ENCODE measurements at regions not wholly inside any gene's neighbourhood (a gene's known extent, or its start where the extent isn't known, plus 50 kb on each side); places are given as distances from the start of the nearest gene placed in this dataset.

GRCh38 chr16:5556158-5556810 is 458.7 kb upstream of the EEF2KMT start:
- no peak overlapping the region for H3K27ac ChIP-seq (ENCODE audit: insufficient read depth, low read length)
- no peak overlapping the region for H4K8ac ChIP-seq (ENCODE audit: low read depth in 2 of 2, low read length in 2 of 2)
- no peak overlapping the region for H3K4me3 ChIP-seq (ENCODE audit: insufficient read depth, low read depth, low read length)
- no peak overlapping the region for H3K4me2 ChIP-seq (ENCODE audit: low read depth, low read length)
- CTCF ChIA-PET, result no interaction called here
- H3K79me1 ChIP-seq (ENCODE audit: low read depth in 1 of 2, low read length in 2 of 2), result no peaks in the 10 kb centered on the region
- no peak overlapping the region for H3K4ac ChIP-seq (ENCODE audit: low read depth, low read length)
- H2AFZ ChIP-seq (replicated peaks; ENCODE audit: low read length, poor library complexity), result no peak overlapping the region
- H3K9ac ChIP-seq (ENCODE audit: low read depth, low read length), result no peak overlapping the region
- H2AK9ac ChIP-seq (replicated peaks; ENCODE audit: low read depth, low read length, poor library complexity), result no peak overlapping the region
- no peak overlapping the region for H3K23ac ChIP-seq (ENCODE audit: low read depth, low read length)
- H2BK15ac ChIP-seq (ENCODE audit: low read depth, low read length), result no peak overlapping the region
- ATAC-seq (ENCODE audit: low read depth) (no peak), DNase-seq (no peak)
- no peaks in the 10 kb centered on the region for H3K27me3 ChIP-seq (ENCODE audit: control insufficient read depth, insufficient read depth, low read length)
- H3K18ac ChIP-seq (ENCODE audit: low read depth, low read length), result no peak overlapping the region
- WGBS, 2 experiments (ENCODE audit: extremely low coverage in 2 of 2, insufficient read length in 1 of 2), result no CpG with 5 or more reads among the region's 13 CpGs
- no peak overlapping the region for H4K91ac ChIP-seq (ENCODE audit: insufficient read depth, low read depth, low read length)
- H3K9me1 ChIP-seq (ENCODE audit: insufficient read depth, low read length), result no peaks in the 10 kb centered on the region
- H3K56ac ChIP-seq (ENCODE audit: extremely low read depth, insufficient read depth, low read length), result no peak overlapping the region
- dilution Hi-C loops (cut with HindIII; ENCODE audit: low sequenced_read_pairs, unreplicated experiment) (no loop called here), in situ Hi-C loops (cut with MboI; ENCODE audit: low sequenced_read_pairs) (loop anchor here (25.0 kb wide), 1 partner anchor 106 kb away; no protein-coding TSS in a partner anchor), intact Hi-C loops (cut with micrococcal nuclease) (no loop called here)
- TF ChIP-seq CTCF (conservative IDR thresholded peaks at IDR 0.05; ENCODE audit: low read depth, low read length) (no peak), ELK1 (IDR thresholded peaks at IDR 0.05; ENCODE audit: borderline replicate concordance, low read depth, low read length) (no peak), CEBPB (IDR thresholded peaks at IDR 0.05; ENCODE audit: low read depth, low read length) (no peak), MAZ (IDR thresholded peaks at IDR 0.05; ENCODE audit: borderline replicate concordance, low read depth, low read length) (no peak), SMC3 (IDR thresholded peaks at IDR 0.05; ENCODE audit: low read depth, low read length) (no peak), CHD1 (IDR thresholded peaks at IDR 0.05; ENCODE audit: low read depth, low read length) (no peak), POLR2A (IDR thresholded peaks at IDR 0.05; ENCODE audit: low read depth, low read length) (no peak), MXI1 (IDR thresholded peaks at IDR 0.05; ENCODE audit: borderline replicate concordance, low read depth, low read length) (no peak), RCOR1 (IDR thresholded peaks at IDR 0.05; ENCODE audit: insufficient replicate concordance, low read length) (no peak), RFX5 (IDR thresholded peaks at IDR 0.05; ENCODE audit: low read depth, low read length) (no peak), FOS (IDR thresholded peaks at IDR 0.05; ENCODE audit: low read depth, low read length) (no peak), MAFK (IDR thresholded peaks at IDR 0.05; ENCODE audit: low read depth, low read length) (no peak), BHLHE40 (IDR thresholded peaks at IDR 0.05; ENCODE audit: low read depth, low read length) (no peak), USF2 (IDR thresholded peaks at IDR 0.05; ENCODE audit: low read depth, low read length) (no peak), RAD21 (IDR thresholded peaks at IDR 0.05; ENCODE audit: low read length) (no peak), NFE2L2 (IDR thresholded peaks at IDR 0.05; ENCODE audit: low read depth, low read length) (no peak)
- no peak overlapping the region for H4K5ac ChIP-seq (ENCODE audit: low read depth, low read length)
- H3K14ac ChIP-seq (replicated peaks; ENCODE audit: low read depth, low read length), result no peak overlapping the region
- no peaks in the 10 kb centered on the region for H3K36me3 ChIP-seq (ENCODE audit: control insufficient read depth, insufficient read depth, low read length)
- peaks cover 14% of the 10 kb centered on the region for H3K9me3 ChIP-seq (ENCODE audit: control insufficient read depth, insufficient read depth, low read length)
- no peak overlapping the region for H2BK20ac ChIP-seq (ENCODE audit: low read depth, low read length)
- H2BK120ac ChIP-seq (ENCODE audit: low read depth, low read length), result no peak overlapping the region
- POLR2A ChIA-PET (ENCODE audit: unreplicated experiment), result no interaction called here
- no peaks in the 10 kb centered on the region for H3K4me1 ChIP-seq (ENCODE audit: control insufficient read depth, insufficient read depth, low read length)
- H2BK5ac ChIP-seq (ENCODE audit: low read depth, low read length, poor library complexity, severe bottlenecking), result no peak overlapping the region
- BruUV-seq (replicated peaks), result no TSS peak
- no peaks in the 10 kb centered on the region for H4K20me1 ChIP-seq (ENCODE audit: insufficient read depth, low read length)
- no peak overlapping the region for H2AK5ac ChIP-seq (ENCODE audit: low read depth, low read length)
